GM18951 (cell line): ENCODE measurements at regions not wholly inside any gene's neighbourhood (a gene's known extent, or its start where the extent isn't known, plus 50 kb on each side); places are given as distances from the start of the nearest gene placed in this dataset.

Experiments
- POLR2A ChIP-seq: IDR thresholded peaks from 4 replicates; pipeline ENCODE4 v1.6.1; 2011; ENCODE audit warnings: mild to moderate bottlenecking; ENCODE audit not compliant: insufficient read length, insufficient read depth; ENCODE audit errors: extremely low read depth
- in situ Hi-C: fragments of 300-500 bp; cut with MboI; formaldehyde crosslinking; loops from one replicate; pipeline ENCODE4 v1.12.0; 2022; ENCODE audit warnings: low sequenced_read_pairs, mixed read lengths, inconsistent platforms; ENCODE audit not compliant: unreplicated experiment

- TF ChIP-seq POLR2A = no peak
- in situ Hi-C loops = no loop called here
Observed at GRCh38 chr20:37643400-37643799, 50.4 kb upstream of the CTNNBL1 start.

DNA sequence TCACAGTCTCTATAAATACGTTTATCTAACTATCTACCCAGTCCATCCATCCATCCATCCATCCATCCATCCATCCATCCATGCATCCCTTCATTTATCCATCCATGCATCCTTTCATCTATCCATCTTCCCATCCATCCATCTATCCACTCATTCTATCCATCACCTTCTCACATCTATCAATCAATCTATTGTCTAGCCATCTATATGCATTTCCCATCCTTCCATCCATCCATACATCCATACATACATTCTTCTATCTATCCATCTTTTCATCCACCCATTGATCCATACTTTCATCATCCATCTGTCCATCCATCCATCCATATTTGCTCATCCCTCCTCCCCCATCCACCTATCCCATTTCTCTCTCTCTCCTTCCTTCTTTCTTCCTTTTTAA, 51.6 kb upstream of the CTNNBL1 start:
- TF ChIP-seq POLR2A = no peak
- in situ Hi-C loops = no loop called here

DNA sequence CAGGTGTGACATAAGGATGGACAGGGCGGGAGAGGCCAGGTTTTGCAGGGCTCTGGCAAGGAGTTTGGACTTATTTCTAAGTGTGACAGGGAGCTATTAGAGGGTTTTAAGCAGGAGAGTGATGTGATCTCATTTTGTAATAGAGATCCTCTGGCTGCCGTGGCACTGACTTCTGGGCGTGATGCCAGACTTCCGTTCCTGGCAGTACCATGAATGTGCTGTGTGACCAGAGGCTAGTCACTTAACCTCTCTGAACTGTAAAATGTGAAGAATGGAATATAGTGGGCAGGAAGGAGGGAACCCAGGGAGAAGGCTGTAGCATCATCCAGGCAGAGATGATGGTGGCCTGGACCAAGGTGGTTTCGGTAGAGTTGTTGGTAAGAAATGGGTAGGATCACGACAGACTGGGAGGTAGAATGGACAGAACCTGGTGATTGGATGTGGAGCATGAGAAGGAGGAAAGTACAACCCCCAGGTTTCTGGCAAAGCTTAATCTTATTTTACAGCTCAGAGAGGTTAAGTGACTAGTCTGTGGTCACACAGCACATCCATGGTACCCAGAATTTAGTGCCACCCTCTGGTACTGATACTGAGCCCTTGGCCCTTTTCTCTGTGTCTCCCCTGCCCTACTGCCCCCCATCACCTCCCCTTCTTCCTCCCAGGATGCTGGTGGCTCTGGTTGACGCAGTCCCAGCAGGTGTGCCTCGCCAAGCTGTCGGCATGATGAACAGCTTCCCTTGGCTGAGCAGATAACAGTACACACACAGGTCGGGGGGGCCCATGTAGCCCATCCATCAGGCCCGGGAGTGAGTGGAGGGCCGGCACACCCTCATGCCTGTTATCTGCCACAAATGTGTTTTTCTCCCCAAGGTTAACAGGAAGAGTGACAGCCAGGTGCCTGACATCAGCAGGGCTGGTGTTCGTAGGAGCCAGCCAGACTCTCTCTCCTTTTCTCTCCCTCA, 52.9 kb upstream of the CTNNBL1 start:
- in situ Hi-C loops = no loop called here
- TF ChIP-seq POLR2A = no peak

DNA sequence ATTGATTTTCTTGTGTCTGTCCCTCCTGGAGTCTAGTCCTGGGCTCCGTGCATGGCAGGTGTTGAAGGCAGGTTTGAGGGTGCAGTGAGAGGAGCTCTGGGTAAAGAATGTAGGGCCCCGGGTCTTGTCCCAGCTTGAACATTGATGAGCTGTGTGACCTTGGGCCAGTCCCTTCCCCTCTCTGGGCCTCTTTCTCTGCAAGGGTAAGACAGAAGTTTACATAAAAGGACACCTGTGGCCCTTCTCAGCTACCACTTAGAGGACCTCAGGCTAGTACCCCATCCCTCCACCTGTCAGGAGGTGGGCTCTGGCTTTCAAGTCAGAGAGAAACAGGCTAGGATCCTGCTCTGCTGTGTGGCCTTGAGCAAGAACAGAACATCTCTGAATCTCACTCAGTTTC, 55.3 kb upstream of the CTNNBL1 start:
- in situ Hi-C loops = no loop called here

GRCh38 chr20:37636977-37637376, 56.9 kb upstream of the CTNNBL1 start:
- in situ Hi-C loops = no loop called here
- no peak for TF ChIP-seq POLR2A

More for the DNA sequence above, 55.3 kb upstream of the CTNNBL1 start:
- TF ChIP-seq POLR2A = no peak

DNA sequence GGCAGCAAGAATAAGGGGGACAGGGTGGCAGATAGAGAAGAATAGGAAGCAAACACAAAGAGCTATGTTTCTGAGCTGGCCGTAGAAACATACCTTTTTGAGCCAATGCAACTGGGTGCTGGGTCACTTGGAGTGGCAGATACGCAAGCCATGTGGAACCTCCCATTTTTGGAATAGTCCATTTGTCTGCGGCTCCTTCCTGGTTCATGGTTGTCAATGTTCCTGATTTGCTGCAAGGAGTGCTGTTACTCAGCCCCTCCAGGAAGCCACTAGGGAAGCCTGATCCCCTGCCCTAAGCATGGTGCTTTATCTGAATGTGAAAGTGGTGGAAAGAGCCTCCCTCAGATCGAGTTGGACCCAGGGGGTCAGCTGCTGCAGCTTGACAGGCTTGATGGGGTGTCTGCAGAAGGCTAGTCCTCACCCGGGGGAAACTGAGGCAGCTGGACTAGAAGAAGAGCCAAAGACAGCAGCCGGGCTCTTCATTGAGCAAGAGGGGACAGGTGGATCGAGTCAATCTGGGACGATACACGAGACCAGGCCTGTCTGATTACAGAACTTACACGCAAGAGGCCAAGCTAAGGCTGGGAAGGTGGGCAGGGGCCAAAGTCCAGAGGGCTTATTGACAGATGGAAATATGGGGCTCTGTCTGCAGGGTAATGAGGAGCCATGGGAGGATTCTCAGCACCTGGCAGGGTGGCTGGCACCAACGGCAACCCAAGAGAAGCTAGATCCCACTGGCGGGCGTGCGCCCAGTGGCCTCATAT, 57.4 kb upstream of the CTNNBL1 start:
- in situ Hi-C loops = no loop called here
- no peak for TF ChIP-seq POLR2A

DNA sequence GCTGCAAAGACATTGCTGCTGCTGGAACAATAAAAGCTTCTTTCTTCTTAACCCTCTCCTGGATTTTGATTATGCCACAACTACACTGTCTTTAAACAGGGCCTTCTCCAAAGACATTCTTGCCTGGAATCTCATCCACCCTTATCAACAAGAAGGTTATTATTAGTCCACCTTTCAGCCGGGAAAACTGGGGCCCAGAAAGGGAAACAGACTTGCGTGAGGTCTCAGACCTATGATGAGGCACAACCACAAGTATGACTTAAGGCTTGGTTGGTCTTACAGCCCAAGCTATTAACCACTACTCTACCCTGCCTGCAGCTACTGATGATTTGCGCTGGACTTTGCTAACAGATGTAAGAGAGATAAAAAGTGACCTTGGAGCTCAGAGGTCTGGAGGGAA, 62.8 kb upstream of the CTNNBL1 start:
- in situ Hi-C loops = no loop called here
- no peak for TF ChIP-seq POLR2A

GRCh38 chr20:37630166-37630565, 63.7 kb upstream of the CTNNBL1 start:
- TF ChIP-seq POLR2A = no peak
- in situ Hi-C loops = no loop called here

- in situ Hi-C loops = no loop called here
- TF ChIP-seq POLR2A = no peak
Observed at GRCh38 chr20:37627767-37628130, 66.1 kb upstream of the CTNNBL1 start.

DNA sequence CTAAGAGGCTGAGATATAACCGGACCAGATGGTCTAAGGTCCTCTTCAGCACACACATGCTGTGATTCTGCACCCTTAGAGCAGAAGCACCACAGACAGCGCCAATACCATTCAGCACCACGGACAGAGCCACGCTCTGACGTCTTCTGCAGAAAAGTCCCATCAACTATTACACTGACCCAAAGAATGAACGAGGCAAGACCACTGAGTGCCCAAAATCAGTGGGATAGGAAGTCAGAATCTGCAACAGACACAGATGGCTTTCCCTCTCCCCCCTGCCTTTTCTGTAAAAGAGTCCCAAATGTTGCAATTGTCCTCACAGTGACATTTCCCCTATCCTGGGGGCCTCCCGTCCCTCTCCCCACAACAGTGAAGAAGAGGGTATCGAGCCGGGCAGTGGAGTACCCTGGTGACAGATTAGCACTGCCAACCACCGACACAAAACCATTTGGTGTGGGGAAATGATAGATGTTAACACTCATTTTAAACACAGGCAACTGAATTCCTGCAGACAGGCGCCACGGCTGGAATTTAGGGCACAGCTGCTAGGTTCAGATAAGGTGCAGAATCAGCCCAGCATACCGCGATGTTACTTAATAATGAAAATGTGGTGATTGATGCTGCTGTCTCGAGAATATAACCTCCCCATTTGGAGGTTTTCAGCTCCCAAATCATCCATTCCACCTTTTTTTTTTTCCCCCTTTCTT, 66.6 kb upstream of the CTNNBL1 start:
- in situ Hi-C loops = no loop called here
- TF ChIP-seq POLR2A = no peak

DNA sequence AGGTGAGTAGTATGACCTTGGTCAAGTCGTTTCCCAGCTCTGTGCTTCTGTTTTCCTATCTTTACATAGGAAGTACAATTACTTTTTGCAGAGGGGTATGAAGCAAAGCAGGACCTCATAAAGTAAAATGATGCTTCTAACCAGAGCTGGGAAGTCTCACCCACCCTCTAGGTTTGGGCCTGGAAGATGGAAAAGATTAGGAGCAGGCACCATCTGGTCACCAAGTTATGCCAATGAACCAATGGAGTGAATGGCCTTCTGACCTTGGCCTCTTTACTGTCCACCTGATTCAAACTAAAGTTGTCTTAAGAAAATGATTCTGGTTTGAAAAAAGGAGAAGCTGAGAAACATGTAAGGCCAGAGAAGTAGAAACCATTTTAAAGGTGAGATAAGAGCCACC, 68.9 kb upstream of the CTNNBL1 start:
- in situ Hi-C loops = no loop called here
- TF ChIP-seq POLR2A = no peak

DNA sequence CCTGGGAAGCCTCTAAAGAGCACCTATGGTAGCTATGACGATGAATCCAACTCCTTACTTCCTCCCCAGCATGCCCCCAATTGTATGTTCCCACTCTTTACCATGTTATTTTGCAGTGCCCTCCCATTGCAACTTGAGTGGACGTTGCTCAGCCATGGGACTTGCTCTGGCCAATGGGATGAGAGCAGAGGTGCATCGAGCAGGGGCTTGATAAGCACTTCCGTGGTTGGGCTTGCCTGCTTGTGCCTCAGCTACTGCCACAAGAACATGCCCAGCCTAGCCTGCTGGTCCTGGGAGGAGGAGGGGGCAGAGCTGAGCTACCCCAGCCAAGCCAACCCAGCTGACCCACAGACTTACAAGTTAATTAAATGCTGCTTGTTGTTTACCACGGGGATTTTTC, 71.1 kb upstream of the CTNNBL1 start:
- in situ Hi-C loops = no loop called here
- no peak for TF ChIP-seq POLR2A

DNA sequence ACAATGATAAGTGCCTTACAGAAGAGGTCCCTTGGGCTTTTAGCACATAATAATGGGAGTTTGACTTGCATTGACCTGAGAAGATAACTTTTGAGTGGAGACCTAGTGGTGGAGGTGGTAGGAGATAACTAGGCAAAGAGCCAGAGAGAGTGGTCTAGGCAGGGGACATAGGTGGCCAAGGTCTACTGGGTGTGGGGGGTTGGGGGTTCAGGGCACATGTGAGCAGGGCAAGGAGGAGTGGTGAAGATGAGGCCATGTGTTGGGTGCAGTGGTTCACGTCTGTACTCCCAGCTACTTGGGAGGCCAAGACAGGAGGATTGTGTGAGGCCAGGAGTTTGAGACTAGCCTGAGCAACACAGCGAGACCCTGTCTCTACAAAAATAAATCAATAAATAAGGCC, 74.3 kb upstream of the CTNNBL1 start:
- in situ Hi-C loops = no loop called here
- TF ChIP-seq POLR2A = no peak
